IPS DF 6.9 (cell line): ENCODE measurements at regions not wholly inside any gene's neighbourhood (a gene's known extent, or its start where the extent isn't known, plus 50 kb on each side); places are given as distances from the start of the nearest gene placed in this dataset.

Experiments used
- DNase-seq: peaks from one replicate; pipeline ENCODE4 v3.0.0-alpha.2; 2013; ENCODE audit warnings: low read depth, low spot score
- H3K27ac ChIP-seq: one replicate; pipeline ENCODE4 v1.5.1; 2013; ENCODE audit warnings: low read length, control low read depth
- H3K27me3 ChIP-seq: 2 replicates; pipeline ENCODE4 v1.6.1; 2013; ENCODE audit warnings: mild to moderate bottlenecking, low read length; ENCODE audit not compliant: control insufficient read depth, insufficient read depth
- H3K36me3 ChIP-seq: 2 replicates; pipeline ENCODE4 v1.6.1; 2013; ENCODE audit warnings: low read length; ENCODE audit not compliant: control insufficient read depth, insufficient read depth
- H3K4me1 ChIP-seq: 2 replicates; pipeline ENCODE4 v1.6.1; 2013; ENCODE audit warnings: low read length; ENCODE audit not compliant: control insufficient read depth, insufficient read depth
- H3K4me3 ChIP-seq: 2 replicates; pipeline ENCODE4 v1.5.1; 2013; ENCODE audit warnings: mild to moderate bottlenecking, low read length
- H3K9me3 ChIP-seq: 2 replicates; pipeline ENCODE4 v1.6.1; 2013; ENCODE audit warnings: low read length, inconsistent platforms; ENCODE audit not compliant: control insufficient read depth, insufficient read depth
- WGBS: extraction: QIAGEN DNeasy Blood & Tissue Kit; methylation state at CpG from one replicate; pipeline ENCODE4 v1.1.7; 2013; ENCODE audit warnings: mixed read lengths, missing lambda C conversion rate; ENCODE audit not compliant: insufficient read length, insufficient coverage; 5-methylcytosine and 5-hydroxymethylcytosine counted together

GRCh38 chr2:6294791-6295190 is 570.9 kb downstream of the CMPK2 start:
- no peak for DNase-seq
- Histone ChIP-seq H3K4me3 (no peak overlapping the region), H3K9me3 (no peaks in the 10 kb centered on the region), H3K27me3 (no peaks in the 10 kb centered on the region), H3K4me1 (no peaks in the 10 kb centered on the region), H3K36me3 (no peaks in the 10 kb centered on the region), H3K27ac (no peak overlapping the region)
- WGBS = no CpG with 5 or more reads among the region's 2 CpGs

GRCh38 chr2:6297238-6297637 is 568.5 kb downstream of the CMPK2 start:
- no peak overlapping the region for H3K4me3 ChIP-seq
- H3K36me3 ChIP-seq = no peaks in the 10 kb centered on the region
- DNase-seq = no peak
- no peaks in the 10 kb centered on the region for H3K9me3 ChIP-seq
- WGBS = no CpG with 5 or more reads among the region's 4 CpGs
- H3K27ac ChIP-seq = no peak overlapping the region
- no peaks in the 10 kb centered on the region for H3K27me3 ChIP-seq
- H3K4me1 ChIP-seq = no peaks in the 10 kb centered on the region

- no peaks in the 10 kb centered on the region for H3K4me1 ChIP-seq
- H3K36me3 ChIP-seq = no peaks in the 10 kb centered on the region
- H3K4me3 ChIP-seq = no peak overlapping the region
- no CpG with 5 or more reads among the region's 2 CpGs for WGBS
- no peaks in the 10 kb centered on the region for H3K27me3 ChIP-seq
- DNase-seq = no peak
- H3K27ac ChIP-seq = no peak overlapping the region
- no peaks in the 10 kb centered on the region for H3K9me3 ChIP-seq
Measured at GRCh38 chr2:6301426-6301825, 564.3 kb downstream of the CMPK2 start.

- Histone ChIP-seq H3K4me3 (no peak overlapping the region), H3K9me3 (no peaks in the 10 kb centered on the region), H3K27ac (no peak overlapping the region), H3K36me3 (no peaks in the 10 kb centered on the region), H3K4me1 (no peaks in the 10 kb centered on the region), H3K27me3 (no peaks in the 10 kb centered on the region)
- DNase-seq = no peak
- no CpG with 5 or more reads among the region's 2 CpGs for WGBS
Measured at GRCh38 chr2:6308986-6309385, 556.7 kb downstream of the CMPK2 start.

GRCh38 chr2:6309415-6310255 is 556.1 kb downstream of the CMPK2 start:
- Histone ChIP-seq H3K4me3 (no peak overlapping the region), H3K36me3 (no peaks in the 10 kb centered on the region), H3K27me3 (no peaks in the 10 kb centered on the region), H3K4me1 (no peaks in the 10 kb centered on the region), H3K9me3 (no peaks in the 10 kb centered on the region), H3K27ac (no peak overlapping the region)
- no CpG with 5 or more reads among the region's 9 CpGs for WGBS
- no peak for DNase-seq

GRCh38 chr2:6310256-6311215 is 555.2 kb downstream of the CMPK2 start:
- no peak overlapping the region for H3K27ac ChIP-seq
- H3K36me3 ChIP-seq = no peaks in the 10 kb centered on the region
- H3K9me3 ChIP-seq = no peaks in the 10 kb centered on the region
- no peaks in the 10 kb centered on the region for H3K4me1 ChIP-seq
- no CpG with 5 or more reads among the region's 16 CpGs for WGBS
- H3K4me3 ChIP-seq = no peak overlapping the region
- no peak for DNase-seq
- no peaks in the 10 kb centered on the region for H3K27me3 ChIP-seq

- H3K9me3 ChIP-seq = no peaks in the 10 kb centered on the region
- no peaks in the 10 kb centered on the region for H3K4me1 ChIP-seq
- no CpG with 5 or more reads among the region's 6 CpGs for WGBS
- H3K27ac ChIP-seq = no peak overlapping the region
- H3K36me3 ChIP-seq = no peaks in the 10 kb centered on the region
- no peak for DNase-seq
- H3K27me3 ChIP-seq = no peaks in the 10 kb centered on the region
- no peak overlapping the region for H3K4me3 ChIP-seq
Measured at GRCh38 chr2:6312367-6312766, 553.3 kb downstream of the CMPK2 start.

GRCh38 chr2:6314218-6314960 is 551.3 kb downstream of the CMPK2 start:
- no peaks in the 10 kb centered on the region for H3K9me3 ChIP-seq
- no peaks in the 10 kb centered on the region for H3K4me1 ChIP-seq
- H3K4me3 ChIP-seq = no peak overlapping the region
- H3K27ac ChIP-seq = no peak overlapping the region
- WGBS = no CpG with 5 or more reads among the region's 4 CpGs
- H3K36me3 ChIP-seq = no peaks in the 10 kb centered on the region
- no peak for DNase-seq
- no peaks in the 10 kb centered on the region for H3K27me3 ChIP-seq

- H3K27me3 ChIP-seq = no peaks in the 10 kb centered on the region
- no peak overlapping the region for H3K4me3 ChIP-seq
- no peak overlapping the region for H3K27ac ChIP-seq
- H3K4me1 ChIP-seq = no peaks in the 10 kb centered on the region
- DNase-seq = no peak
- WGBS = no CpG with 5 or more reads among the region's 9 CpGs
- no peaks in the 10 kb centered on the region for H3K9me3 ChIP-seq
- H3K36me3 ChIP-seq = no peaks in the 10 kb centered on the region
Measured at GRCh38 chr2:6325616-6326015, 540.1 kb downstream of the CMPK2 start.

GRCh38 chr2:6326958-6327357 is 538.7 kb downstream of the CMPK2 start:
- WGBS = no CpG with 5 or more reads among the region's 3 CpGs
- no peaks in the 10 kb centered on the region for H3K27me3 ChIP-seq
- DNase-seq = no peak
- no peak overlapping the region for H3K4me3 ChIP-seq
- H3K9me3 ChIP-seq = no peaks in the 10 kb centered on the region
- no peak overlapping the region for H3K27ac ChIP-seq
- no peaks in the 10 kb centered on the region for H3K4me1 ChIP-seq
- H3K36me3 ChIP-seq = no peaks in the 10 kb centered on the region
